Right kidney (tissue), 1 donor: ENCODE measurements at regions not wholly inside any gene's neighbourhood (a gene's known extent, or its start where the extent isn't known, plus 50 kb on each side); places are given as distances from the start of the nearest gene placed in this dataset.
"Not testable (repeated sequence)": the region's sequence is repeated elsewhere in the genome, so short reads cannot be mapped to it uniquely, and the experiment has no call there.

ENCODE experiments used
- DNase-seq: peaks from one replicate; pipeline ENCODE4 v3.0.0-alpha.2; 2016

DNA sequence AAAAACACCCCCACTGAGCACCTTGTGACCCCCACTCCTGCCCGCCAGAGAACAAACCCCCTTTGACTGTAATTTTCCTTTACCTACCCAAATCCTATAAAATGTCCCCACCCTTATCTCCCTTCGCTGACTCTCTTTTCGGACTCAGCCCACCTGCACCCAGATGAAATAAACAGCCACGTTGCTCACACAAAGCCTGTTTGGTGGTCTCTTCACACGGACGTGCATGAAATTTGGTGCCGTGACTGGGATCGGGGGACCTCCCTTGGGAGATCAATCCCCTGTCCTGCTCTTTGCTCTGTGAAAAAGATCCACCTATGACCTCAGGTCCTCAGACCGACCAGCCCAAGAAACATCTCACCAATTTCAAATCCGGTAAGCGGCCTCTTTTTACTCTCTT, 419.8 kb downstream of the MAFB start:
- DNase-seq: not testable (repeated sequence)

DNA sequence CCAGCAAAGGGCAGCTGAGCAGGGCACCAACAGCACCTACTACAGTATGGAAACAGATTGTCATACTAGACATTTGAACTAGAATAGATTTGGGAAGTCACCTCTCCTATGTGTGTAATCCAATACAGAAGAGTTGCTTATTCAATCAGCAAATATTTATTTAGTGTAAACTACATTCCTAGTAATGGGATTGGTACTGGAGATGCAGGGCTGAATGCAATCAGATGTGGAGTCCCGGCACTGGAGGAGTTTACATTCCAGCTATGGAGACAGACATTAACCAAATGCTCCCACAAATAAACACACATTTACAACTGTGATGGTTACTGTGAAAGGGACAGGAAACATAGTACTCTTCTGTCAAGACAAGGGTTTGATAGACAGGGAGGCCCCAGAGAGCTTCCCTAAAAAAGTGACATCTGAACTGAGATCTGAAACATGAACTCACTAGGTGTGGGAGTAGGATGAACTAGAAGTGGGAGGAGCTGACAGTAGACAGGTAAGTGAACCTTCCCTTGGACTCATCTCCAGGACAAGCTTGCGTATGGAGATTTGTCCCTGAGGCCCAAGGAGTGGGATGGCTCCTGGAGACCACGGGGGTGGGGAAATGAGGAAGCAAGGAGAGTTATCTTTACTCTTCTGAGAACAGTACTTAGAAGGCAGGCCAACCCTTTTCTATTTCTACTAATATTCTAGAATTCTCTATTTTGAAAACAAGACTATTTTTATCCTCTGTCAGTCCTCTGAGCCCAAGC, 420.5 kb downstream of the MAFB start:
- no peak for DNase-seq

DNA sequence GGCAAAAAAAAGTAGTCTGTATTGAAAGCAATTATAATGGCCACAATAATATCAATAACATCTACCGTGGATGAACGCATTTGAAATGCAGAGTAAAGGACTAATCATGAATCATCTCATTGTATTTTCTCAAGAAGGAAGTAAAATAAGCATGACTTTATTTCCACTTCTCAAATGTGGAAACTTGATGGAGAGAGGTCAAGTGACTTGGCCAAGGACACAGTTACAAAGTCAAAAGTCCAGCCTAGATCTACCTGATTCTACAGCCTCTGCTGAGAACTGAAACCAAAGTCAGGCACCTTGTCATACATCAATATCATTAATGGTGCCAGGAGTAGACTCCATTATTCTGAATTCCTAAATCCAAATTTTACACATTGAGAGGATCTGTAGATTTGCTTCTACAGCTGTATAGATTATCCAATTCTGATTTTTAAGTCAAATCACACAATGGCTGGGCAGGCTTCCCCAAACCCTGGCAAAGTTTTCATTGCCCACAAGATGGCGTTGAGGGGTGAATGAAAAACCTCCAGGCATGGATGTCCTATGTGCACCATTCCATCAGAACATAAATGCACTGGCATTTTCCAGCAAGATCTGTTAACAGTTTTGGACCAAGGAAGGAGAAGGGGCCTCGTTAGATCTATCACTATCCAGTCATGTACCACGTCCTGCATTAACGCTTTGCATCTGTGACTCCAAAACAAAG, 423.1 kb downstream of the MAFB start:
- DNase-seq: no peak

DNA sequence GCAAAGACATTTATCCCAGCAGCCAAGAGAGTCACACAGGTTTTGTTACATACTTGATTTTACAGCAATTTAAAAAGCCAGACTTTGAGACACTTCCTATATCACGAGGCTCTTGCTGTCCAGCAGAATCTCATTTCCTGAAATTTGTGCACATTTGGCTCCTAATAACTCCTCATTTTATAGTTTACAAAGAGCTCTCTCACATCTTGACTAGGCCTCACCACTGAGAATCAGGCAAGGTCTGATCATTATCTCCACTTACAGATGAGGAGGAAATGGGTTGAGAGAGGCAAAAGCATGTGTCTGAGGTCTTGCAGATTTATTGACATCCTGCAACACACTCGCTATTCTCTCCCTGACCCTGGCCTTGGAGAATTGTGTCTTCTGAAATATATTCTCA, 426.8 kb downstream of the MAFB start:
- no peak for DNase-seq

DNA sequence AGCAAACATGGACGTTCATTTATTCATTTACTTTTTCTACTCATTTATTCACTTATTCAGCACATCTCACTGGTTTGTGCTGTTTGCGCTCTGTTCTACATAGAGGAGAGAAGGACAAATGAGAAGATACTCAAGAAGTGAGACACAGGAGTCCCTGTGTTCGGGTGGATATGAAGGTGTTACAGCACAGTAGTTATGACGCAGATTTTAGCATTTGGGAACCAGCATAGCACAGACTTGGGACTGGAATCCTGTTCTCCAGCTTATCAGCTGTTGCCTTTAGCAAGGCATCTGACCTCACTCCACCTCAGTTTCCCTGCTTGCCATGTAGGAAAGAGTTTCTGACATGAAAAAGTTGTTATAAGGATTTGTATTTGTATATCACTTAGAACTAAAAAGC, 430.1 kb downstream of the MAFB start:
- DNase-seq: no peak

DNA sequence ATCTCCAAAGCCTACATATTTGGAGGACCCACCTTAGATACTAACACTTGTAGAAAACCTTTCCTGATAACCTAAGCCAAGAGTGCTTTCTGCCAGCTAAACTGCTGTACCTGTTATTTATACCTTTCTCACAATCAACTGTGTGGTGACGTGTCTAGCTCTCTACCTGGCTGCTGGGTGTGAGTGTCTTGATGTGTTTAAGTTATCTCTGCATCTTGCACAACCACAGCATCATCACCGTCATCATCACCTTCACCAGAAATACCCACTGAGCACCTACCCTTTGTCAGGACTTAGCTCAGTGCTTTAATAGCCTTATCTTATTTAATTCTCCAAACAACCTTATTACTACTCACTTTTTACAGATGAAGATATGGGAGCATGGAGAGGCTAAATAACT, 431.3 kb downstream of the MAFB start:
- no peak for DNase-seq

DNA sequence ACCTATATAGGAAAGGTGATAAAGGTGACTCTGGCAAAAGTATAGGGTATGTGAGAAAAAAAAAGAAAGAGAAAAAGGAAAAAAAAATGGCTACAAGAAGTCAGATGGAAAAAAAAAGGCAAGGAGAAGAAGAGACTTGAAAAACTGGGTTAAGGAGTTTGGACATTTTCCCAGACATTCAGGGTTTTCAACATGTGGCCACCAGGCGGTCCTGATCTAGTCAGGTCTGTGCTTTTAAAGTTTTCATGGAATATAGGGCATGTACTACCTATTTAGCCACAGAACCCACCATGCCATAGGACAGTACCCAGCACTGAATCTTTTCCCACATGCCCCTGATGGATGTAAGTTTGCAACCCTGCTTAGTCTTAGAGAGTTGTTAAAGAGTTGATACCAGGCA, 433.7 kb downstream of the MAFB start:
- DNase-seq: no peak

DNA sequence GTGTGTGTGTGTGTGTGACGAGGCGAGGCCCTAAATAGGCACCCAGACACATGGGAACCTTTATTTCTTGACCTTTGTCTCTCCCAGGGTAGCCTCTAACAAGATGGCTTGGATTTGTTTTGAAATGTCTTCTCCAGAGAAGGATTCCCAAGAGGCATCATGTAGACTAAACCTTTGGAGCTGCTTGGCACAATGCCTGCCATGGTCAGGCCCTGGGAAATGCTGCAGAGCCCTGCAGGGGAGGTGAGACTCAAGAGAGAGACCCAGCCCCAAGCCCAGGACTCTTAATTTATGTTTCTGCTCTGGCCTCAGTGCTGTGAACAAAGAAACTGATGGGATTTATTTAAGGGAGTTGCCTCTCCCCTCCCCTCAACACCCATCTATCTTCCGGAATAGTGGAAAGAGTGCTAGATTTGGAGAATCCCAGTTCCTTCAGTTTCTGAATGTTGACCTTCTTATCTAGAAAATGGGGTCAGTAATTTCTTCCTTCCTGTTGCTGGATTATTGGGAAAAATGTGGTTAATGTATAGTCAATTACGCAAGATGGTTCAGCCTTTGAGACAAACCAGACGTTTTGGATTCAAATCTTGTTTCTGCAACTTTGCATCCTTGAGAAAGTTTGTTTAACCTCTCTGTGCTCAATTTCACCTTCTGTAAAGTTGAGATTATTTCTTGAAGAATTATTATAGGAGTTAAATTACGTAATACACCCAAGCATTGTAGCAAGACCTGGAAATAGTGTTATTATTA, 434.8 kb downstream of the MAFB start:
- DNase-seq: no peak

DNA sequence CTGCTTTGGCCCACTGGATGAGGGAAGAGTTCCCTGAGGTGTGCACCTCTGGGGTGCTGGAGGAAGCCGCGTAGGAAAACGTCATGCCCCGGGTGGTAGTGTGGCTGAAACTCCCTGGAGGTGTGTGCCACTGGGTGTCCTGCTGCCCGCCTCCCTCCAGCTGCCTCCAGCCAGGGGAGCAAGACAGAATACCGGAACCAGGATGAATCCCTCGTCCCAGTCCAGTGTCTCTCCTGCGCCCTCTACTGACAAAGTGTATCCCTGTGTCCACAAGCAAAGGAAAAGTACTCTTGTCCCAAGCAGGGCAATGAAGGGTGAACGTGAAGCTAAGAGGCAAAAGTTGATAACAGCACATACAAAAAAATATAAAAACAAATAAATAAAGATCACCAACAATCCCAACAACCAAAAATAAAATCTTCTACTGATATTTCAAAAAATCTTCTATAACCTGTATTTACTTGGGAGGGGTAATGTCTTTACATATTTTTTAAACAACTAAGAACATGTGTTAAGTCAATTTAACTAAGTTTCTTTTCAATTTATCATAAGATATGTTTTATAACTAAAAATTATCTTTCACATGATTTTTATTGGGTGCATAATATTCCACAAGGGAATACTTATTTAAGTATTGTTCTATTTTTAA, 437.6 kb downstream of the MAFB start:
- DNase-seq: no peak

DNA sequence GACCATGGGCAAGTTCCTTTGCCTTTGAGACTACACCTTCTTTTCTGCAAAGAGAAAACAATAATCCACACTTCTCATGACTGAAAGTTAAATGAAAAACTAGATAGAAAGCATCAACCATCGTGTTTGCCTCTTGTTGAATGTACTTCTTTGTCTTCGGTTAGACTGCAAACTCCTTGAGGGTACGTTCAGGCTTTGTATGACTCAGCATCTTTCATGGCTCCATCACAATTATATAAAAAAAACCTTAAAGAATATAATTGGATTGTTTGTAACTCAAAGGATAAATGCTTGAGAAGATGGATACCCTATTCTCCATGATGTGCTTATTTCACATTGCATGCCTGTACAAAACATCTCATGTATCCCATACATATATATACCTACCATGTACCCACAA, 439.2 kb downstream of the MAFB start:
- DNase-seq: no peak

DNA sequence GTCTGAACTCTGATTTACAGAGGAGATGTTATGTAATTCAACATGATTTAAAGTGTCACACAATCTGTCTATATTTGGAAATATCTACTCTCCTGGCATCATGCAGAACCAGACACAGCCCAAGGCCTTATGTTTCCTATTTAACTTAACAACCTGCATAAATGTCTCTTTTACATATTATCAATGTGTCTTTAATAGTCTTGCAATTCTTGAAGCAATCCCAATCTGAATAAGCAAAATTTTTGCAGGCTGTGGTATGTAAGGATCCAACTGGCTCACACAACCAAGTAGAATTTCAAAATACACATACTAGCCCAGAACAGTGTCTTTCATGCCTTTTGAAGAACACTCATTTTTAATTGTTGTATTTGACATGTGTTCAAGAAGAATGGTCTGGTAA, 443.2 kb downstream of the MAFB start:
- DNase-seq: no peak

DNA sequence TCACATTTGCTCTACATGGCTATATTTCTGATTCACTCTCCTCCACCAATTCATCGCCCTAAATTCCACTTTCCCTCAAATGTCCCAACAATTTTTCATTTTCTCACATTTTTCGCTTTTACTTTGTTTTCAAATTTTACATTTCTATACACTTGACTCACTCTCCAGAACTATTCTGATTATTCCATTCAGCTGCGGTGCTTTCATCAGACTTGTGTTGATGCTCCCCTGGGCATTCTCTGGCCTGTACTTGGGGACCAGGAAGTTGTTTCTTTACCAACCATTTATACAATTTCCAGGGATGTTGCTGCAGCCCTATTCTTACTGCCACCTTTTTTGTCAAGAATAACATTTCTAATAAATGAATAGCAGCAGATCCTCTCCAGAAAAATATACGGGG, 444.8 kb downstream of the MAFB start:
- DNase-seq: no peak

DNA sequence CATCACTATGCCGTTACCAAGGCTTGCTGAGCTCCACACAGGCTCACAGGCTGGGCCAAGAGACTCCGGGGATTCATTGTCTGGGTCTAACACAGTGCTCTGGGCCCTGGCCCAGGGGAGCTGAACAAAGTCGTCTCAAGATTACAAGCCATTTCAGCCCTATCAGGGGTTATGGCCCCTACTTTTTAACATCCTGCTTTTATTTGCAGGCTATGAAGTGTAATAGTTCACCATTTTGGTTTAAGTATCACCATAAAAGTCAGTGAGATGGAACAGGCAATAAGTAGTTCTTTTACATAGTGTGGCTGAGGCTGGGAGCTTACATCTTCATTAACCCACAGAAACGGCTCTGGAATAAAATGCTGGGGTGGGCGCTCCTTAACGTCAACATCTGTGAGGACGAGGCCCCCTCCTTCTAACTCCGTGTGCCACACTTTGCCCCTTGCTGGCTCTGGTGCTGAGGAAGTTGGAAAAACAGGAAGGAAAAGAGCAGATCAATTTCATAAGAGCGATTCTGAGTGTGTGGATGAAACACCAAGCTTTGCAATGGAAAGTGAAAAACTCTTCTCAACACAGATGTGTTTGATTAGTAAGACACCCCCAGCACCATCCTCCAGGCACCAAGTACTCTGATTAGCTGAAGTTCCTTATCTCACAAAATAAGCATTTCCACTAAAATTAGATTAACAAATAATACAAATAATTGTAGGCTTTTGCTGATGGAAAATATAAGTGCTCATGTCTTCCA, 447.3 kb downstream of the MAFB start:
- DNase-seq: no peak

DNA sequence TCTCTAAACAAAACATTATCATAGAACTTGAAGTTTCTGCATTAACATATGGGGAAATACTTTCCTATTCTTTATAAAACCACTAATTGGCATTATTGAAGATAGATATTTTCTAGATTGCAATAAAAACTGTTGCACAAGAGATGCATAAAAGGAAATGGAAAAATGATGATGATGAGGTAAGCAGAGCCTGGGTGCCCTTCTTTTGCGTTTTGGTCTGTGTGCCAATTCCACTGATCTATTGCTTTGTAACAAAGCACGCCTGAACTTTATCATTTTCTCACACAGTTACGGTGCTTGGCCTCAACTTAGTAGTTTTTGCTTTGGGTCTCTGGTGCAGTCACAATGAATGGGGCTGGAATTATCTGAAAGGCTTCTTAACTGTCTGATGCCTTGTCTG, 450.5 kb downstream of the MAFB start:
- DNase-seq: no peak

DNA sequence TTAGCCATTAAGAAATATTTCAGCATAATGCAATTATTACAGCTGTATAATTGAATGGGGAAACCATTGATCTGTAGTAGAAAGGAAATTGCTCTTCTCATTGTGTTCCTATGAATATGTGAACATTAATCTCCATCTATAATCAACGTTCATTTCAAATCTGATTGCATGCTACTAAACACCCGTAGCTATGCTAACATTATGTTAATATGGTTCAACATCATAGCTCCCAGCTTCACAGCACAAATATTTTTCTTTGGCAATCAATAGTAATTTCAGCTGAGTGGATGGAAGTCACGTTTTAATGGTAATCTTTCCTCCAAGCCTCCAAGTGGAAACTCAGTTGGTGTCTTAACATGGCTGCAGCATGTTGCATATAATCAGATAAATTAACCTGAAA, 454.4 kb downstream of the MAFB start:
- DNase-seq: no peak

DNA sequence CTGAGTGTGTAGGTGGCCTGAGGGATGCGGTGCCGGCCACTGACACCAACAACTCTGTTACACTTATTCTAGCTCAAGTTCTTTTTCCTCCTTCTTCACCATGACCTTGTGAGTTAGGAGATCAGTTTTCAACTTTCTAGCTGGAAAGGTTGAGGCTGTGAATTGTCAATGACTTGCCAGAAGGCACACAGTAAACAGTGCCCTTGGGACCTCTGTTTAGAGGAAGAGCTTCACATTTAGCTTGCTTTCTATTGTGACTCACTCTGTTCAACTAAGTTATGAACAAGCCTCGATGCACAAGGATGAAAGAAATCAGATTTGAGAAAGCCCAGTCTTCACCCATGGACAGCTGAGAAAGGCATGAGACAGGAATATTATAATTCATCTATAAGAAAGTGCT, 455.6 kb downstream of the MAFB start:
- DNase-seq: no peak

DNA sequence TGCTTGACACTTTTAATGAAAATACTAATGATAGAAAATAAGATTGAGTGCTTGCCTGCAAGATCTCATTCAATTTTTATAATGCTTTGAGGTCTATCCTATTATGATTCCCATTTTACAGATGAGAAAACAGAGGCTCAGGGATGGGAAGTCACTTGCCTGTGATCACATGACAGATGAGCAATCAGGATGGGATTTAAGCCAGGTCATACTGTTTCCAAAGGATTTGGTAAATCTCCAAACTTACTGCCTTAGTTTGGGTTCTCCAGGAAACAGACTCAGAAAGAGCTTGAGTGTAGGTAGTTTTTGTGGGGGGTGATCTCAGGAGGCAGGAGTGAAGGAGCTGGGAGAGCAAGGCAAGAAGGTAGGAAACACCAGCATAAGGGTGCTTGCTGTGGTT, 456.3 kb downstream of the MAFB start:
- DNase-seq: no peak

DNA sequence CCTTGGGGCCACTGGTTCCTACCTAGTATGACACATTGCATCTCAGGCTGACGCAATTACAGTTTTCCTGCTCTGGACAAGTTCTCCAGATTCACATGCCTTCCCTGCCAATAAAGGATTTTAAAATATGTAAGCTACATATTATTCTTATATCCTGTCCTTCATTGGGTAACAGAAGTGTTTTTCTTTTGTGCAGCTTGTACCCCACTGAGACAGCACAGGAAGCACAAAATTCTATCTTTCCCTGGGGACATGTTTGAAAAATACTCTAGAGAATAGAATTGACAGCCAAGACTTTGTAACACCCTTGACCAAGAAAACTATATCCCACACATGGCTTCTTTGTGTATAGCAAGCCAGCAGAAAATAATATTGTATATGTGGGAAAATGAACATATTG, 456.8 kb downstream of the MAFB start:
- no peak for DNase-seq

DNA sequence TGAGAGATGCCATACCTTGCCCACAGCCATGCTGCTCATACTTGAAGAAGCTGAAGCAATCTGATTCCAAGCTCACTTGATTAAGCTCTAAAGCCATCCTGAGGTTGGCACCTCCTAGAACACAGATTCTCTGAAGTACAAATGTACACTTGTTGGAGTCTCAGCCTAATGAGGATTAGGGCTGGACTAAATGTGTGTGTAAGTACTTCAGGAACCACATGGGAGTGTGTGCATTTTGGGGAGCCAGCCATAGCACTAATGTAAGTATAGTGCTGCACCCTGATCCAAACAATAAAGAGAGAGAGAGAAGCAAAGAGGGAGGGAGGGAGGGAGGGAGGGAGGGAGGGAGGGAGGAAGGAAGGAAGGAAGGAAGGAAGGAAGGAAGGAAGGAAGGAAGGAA, 458.6 kb downstream of the MAFB start:
- no peak for DNase-seq

DNA sequence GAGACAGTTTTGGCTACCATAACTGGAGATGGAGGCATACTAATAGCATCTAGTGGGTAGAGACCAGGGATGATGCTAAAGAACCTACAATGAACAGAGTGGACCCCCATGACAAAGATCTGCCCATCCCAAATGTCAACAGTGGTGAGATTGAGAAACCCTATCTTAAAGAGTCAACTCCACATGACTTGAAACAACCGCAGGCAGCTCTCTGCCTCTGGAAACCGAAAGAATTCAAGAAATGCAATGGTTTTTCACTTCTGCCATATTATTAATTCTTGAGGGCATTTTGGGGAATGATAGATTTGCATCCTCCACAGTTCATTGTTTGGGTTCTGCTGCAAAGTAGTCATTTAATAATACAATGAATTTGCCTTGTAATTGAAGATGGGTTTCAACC, 463.4 kb downstream of the MAFB start:
- no peak for DNase-seq

DNA sequence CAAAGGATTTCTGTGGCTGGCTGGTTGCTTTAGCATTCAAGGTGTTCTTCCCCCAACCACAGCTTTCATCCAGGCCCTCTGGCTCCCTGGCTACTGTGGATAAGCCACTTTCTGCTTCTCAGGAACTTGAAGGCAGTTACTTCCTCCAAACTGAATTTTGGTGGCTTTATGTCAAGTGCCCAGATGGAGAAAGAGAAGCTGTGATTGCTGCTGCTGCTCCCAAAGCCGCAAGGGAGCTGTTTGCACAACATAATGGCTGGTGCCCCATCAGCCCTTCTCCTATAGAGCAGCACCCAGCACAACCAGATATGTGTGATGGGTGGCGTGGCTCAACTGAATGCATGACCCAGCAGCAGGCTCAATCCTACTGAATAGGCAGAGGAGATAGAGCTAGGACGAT, 465.2 kb downstream of the MAFB start:
- DNase-seq: no peak

DNA sequence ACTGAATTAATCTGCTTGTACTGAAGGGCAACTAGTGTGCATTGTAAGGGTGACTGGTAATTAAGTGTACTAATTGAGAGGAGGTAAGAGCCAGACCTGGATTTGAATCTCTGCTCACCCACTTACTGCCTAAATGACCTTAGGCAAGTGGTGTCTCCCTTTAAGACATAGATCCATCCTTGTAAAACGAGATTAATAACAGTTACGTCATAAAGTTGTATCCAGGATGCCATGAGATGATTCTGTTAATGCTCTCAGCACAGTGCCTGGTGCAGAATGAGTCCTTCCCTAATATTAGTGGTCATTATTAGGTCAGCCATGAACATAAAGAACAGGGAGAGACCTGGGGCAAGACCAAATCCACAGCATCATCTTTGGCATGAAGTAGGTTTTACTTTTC, 470.1 kb downstream of the MAFB start:
- no peak for DNase-seq
